ENCODE measurements at regions not wholly inside any gene's neighbourhood (a gene's known extent, or its start where the extent isn't known, plus 50 kb on each side); places are given as distances from the start of the nearest gene placed in this dataset.

DNA sequence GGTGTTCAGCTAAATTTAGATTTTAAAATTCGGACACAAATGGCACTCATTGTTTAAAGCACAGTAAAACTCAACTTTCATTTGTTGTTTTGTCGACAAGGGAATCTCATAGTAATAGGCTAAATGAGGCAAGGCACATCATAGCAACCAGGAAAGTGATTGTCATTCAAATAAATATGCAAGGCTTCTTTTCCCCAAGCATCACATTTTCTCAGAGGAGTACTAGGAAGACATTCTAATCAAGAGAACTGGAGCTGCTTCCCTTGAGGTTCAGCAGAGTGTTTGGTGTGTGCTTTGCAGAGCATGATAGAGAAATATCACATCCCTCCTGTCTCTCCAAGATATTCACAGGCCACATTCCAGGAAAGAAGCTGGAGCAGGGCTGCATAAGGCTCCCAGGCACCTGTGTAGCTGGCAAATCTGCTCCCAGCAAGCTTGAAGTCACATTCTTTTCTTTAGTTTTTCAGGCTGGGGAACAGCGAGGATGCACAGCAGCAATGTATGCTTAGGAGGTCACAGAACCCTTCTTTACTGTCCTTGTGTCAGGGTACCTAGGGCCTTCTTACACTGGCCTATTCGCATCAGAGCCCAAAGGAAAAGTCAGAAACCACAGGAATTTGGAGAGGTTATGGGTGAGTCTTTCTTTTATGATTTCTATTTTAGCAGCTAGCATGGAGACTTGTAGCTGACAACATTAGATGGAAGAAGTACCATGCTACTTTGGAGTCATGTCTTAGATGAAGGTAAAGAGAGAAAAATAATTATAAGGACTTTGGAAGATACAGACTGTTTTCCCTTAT, 95.9 kb upstream of the HDAC9 start:
- TF ChIP-seq CTCF (conservative IDR thresholded peaks at IDR 0.05; ENCODE audit: low read length): no peak
- no peak for TF ChIP-seq EZH2phosphoT487 (IDR thresholded peaks at IDR 0.05; ENCODE audit: borderline replicate concordance)
